Nephron progenitor cell (in vitro differentiated cells): ENCODE measurements at regions not wholly inside any gene's neighbourhood (a gene's known extent, or its start where the extent isn't known, plus 50 kb on each side); places are given as distances from the start of the nearest gene placed in this dataset.

Experiments used
- DNase-seq: peaks from one replicate; pipeline ENCODE4 v3.0.0; 2021
- H3K27ac Mint-ChIP-seq: 2 replicates; pipeline ENCODE4 v1.8.0; 2021; ENCODE audit warnings: mild to moderate bottlenecking, moderate library complexity, mixed read lengths
- H3K27me3 Mint-ChIP-seq: 2 replicates; pipeline ENCODE4 v1.8.0; 2021; ENCODE audit warnings: mild to moderate bottlenecking, low read depth, mixed read lengths; ENCODE audit not compliant: poor library complexity
- H3K36me3 Mint-ChIP-seq: 2 replicates; pipeline ENCODE4 v1.8.0; 2021; ENCODE audit warnings: low read depth, mixed read lengths
- H3K4me1 Mint-ChIP-seq: 2 replicates; pipeline ENCODE4 v1.8.0; 2021; ENCODE audit warnings: mixed read lengths
- H3K4me3 Mint-ChIP-seq: 2 replicates; pipeline ENCODE4 v1.8.0; 2021; ENCODE audit warnings: mild to moderate bottlenecking, moderate library complexity, mixed read lengths
- H3K9me3 Mint-ChIP-seq: 2 replicates; pipeline ENCODE4 v1.8.0; 2021; ENCODE audit warnings: mild to moderate bottlenecking, moderate library complexity, mixed read lengths
- CTCF ChIP-seq: fragments of 200-600 bp; sonication (generic); IDR thresholded peaks from 2 replicates; pipeline ENCODE4 v1.5.0; 2021; ENCODE audit warnings: antibody characterized with exemption

DNA sequence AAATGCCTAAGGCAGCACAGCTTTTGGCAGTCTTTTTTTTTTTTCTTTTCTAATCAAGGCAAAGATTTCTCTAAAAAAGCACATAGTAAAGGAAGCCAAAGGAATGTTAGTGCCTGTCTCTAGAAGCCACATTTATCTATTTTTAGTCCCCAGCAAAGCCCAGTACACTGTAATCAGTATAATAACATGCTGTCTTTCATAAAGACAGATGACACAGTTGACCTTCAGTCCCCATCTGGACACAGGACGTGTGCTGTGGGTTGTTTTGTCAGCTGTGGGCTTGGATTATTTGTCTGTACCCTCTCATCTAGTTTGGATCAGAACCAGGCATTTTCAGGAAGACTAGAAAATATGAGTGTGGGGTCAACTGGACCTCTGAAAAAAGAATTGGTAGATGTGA lies 110.4 kb upstream of the CTNNB1 start:
- no peak overlapping the region for H3K27ac Mint-ChIP-seq
- no peak overlapping the region for H3K4me3 Mint-ChIP-seq
- H3K4me1 Mint-ChIP-seq = no peaks in the 10 kb centered on the region
- peaks cover 7% of the 10 kb centered on the region for H3K27me3 Mint-ChIP-seq
- H3K9me3 Mint-ChIP-seq = no peaks in the 10 kb centered on the region
- no peak for TF ChIP-seq CTCF
- no peak for DNase-seq
- H3K36me3 Mint-ChIP-seq = no peaks in the 10 kb centered on the region

GRCh38 chr3:41089566-41089965 lies 109.7 kb upstream of the CTNNB1 start:
- Mint-ChIP-seq H3K36me3 (no peaks in the 10 kb centered on the region), H3K4me1 (no peaks in the 10 kb centered on the region), H3K27ac (no peak overlapping the region), H3K27me3 (peaks cover 7% of the 10 kb centered on the region), H3K4me3 (no peak overlapping the region), H3K9me3 (no peaks in the 10 kb centered on the region)
- no peak for DNase-seq
- TF ChIP-seq CTCF = no peak

DNA sequence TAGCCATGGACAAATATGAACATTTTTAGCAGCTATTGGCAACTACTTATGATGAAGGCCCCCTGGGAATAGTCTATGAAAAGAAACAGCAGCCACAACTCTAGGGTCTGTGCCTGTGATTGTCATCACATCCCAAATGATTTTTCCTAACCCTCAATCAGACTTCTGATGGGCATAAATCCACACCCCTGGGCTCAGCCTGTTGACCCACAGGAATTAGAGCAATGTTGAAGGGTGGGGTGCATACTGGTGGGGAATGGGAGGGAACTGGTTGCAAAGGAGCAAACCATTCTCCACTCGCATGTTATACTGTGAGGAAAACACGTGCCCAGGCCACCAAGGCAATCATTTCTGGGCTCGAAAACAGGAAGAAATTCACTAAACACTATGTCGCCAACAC lies 106.5 kb upstream of the CTNNB1 start:
- Mint-ChIP-seq H3K27ac (no peak overlapping the region), H3K27me3 (peaks cover 7% of the 10 kb centered on the region), H3K36me3 (no peaks in the 10 kb centered on the region), H3K4me3 (no peak overlapping the region), H3K4me1 (peaks cover 6% of the 10 kb centered on the region), H3K9me3 (no peaks in the 10 kb centered on the region)
- no peak for DNase-seq
- TF ChIP-seq CTCF = no peak

DNA sequence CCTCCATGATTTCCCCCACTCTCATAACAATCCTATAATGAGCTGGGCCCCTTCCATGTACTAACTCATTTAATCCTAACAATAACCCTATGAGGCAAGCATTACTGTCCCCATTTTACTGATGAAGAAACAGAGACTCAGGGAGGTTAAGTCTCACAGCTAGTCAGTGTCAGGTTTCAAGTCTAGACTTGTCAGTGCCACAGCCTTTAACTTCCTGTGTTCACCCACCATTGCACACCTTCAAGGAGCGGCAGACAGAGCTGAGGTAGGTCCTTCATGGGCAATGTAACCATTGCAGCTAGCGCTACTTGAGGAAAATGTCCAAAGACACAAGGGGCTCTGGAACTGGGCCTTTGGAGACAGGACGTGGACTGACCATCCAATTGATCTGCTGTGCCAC lies 105.8 kb upstream of the CTNNB1 start:
- Mint-ChIP-seq H3K36me3 (no peaks in the 10 kb centered on the region), H3K27me3 (peaks cover 4% of the 10 kb centered on the region), H3K9me3 (no peaks in the 10 kb centered on the region), H3K4me1 (peaks cover 6% of the 10 kb centered on the region), H3K4me3 (no peak overlapping the region), H3K27ac (no peak overlapping the region)
- no peak for DNase-seq
- TF ChIP-seq CTCF = no peak

DNA sequence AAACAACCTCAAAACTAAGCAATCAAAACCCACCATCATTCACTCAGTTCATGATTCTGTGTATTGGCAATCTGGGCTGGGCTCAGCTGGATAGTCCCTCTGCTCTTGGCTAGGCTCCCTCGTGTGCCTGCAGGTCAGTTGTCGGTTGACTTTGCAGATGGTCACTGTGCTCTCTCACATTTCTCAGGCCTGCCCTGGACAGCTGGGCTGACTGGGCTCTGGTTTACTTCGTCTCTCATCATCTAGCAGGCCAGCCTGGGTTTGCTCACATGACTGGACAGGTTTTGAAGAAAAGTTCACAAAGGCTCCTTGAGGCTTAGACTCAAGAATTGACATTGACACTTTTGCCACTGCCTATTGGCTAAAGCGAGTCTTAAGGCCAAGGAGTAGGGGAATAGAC lies 105.0 kb upstream of the CTNNB1 start:
- no peaks in the 10 kb centered on the region for H3K9me3 Mint-ChIP-seq
- peaks cover 6% of the 10 kb centered on the region for H3K4me1 Mint-ChIP-seq
- TF ChIP-seq CTCF = no peak

GRCh38 chr3:41095702-41096101 lies 103.6 kb upstream of the CTNNB1 start:
- Mint-ChIP-seq H3K4me3 (no peak overlapping the region), H3K4me1 (peaks cover 6% of the 10 kb centered on the region), H3K27ac (no peak overlapping the region), H3K36me3 (no peaks in the 10 kb centered on the region), H3K27me3 (peaks cover 4% of the 10 kb centered on the region), H3K9me3 (no peaks in the 10 kb centered on the region)
- no peak for DNase-seq
- TF ChIP-seq CTCF = no peak

More for the DNA sequence above, 105.0 kb upstream of the CTNNB1 start:
- no peak overlapping the region for H3K4me3 Mint-ChIP-seq
- H3K36me3 Mint-ChIP-seq = no peaks in the 10 kb centered on the region
- H3K27ac Mint-ChIP-seq = no peak overlapping the region
- DNase-seq = no peak
- H3K27me3 Mint-ChIP-seq = peaks cover 4% of the 10 kb centered on the region
